Uterus (tissue), 2 donors: ENCODE measurements at regions not wholly inside any gene's neighbourhood (a gene's known extent, or its start where the extent isn't known, plus 50 kb on each side); places are given as distances from the start of the nearest gene placed in this dataset.

ENCODE experiments used
- CTCF ChIP-seq, 4 experiments: fragments of 200-600 bp in 2 of 4; fragments of 450-650 bp in 2 of 4; sonication (generic) in 2 of 4; IDR thresholded peaks; one replicate each; pipeline ENCODE4 v1.5.1; 2016 to 2019; ENCODE audit warnings: antibody characterized with exemption in 4 of 4, mild to moderate bottlenecking in 2 of 4, moderate library complexity in 1 of 4
- POLR2A ChIP-seq, 2 donors: fragments of 450-650 bp; IDR thresholded peaks; one replicate each; pipeline ENCODE4 v1.6.1; 2016; ENCODE audit warnings: antibody characterized with exemption in 2 of 2, mild to moderate bottlenecking in 1 of 2, moderate library complexity in 1 of 2

- TF ChIP-seq CTCF (IDR thresholded peaks at IDR 0.05) (no peak), POLR2A (IDR thresholded peaks at IDR 0.05) (no peak)
Measured at GRCh38 chr14:99043267-99043615, 228.8 kb downstream of the BCL11B start.
